HUDEP-2 (cell line): ENCODE measurements at regions not wholly inside any gene's neighbourhood (a gene's known extent, or its start where the extent isn't known, plus 50 kb on each side); places are given as distances from the start of the nearest gene placed in this dataset.
A peak's percentile ranks its signal among the peaks of the same experiment; 100 is the strongest.

Source experiments
- DNase-seq, 76 experiments: peaks; one replicate each; lab custom pipeline; 2025; ENCODE audit not compliant: unreplicated experiment in 76 of 76; lab: John Stamatoyannopoulos, UW

DNA sequence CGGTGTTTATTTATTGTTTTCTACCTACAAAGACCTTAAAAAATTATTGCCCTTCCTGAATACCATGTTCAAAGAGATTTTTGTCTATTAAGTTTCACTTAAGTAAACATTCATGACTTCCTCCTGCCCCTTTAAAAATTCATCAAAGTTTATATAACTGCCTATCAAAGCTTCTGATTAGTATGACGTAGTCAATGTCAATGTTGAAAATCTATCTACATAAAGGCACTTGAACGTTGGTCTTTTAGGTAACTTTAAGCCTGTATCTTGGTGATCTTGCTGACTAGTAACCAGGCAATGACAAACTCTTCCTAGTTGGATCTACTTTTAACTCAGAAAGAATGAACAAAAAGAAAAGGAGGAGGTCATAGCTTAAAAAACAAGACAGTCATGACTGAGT lies 97.2 kb downstream of the MAIP1 start:
- no peak for DNase-seq

DNA sequence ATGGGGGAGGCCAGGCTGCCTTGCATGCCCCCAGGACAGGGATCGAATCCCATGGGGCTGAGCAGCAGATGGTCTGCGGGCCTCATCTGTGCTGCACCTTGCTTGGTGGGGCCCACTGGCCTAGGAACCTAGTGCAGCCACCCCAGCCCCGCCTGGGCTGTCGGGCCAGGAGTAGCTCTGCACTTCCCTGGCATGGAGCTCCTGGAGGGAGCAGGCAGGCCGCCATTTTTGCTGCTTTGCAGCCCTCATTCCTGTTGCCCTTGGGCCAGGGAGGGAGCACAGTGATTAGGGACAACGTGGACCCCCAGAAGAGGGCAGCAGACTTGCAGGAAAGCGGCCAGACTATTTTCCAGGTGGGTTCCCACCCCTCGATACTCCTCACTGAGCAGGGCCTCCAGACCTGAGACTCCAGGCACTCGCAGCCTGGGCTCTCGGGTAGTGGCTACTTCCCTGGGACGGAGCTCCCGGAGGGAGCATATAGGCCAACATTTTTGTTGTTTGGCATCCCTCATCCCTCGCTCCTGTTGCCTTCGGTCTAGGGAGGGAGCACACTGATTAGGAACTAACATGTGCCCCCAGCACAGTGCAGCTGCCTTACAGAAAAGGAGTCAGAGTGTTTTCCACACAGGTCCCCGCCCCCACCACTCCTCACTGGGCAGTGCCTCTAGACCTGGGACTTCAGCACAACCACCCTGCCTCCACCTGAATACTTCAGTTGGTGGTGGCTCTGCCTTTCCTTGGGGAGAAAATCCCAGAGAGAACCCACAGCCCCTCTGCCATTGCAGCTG lies 99.5 kb downstream of the MAIP1 start:
- peak in 1 of 76 experiments; percentile 1 for DNase-seq

DNA sequence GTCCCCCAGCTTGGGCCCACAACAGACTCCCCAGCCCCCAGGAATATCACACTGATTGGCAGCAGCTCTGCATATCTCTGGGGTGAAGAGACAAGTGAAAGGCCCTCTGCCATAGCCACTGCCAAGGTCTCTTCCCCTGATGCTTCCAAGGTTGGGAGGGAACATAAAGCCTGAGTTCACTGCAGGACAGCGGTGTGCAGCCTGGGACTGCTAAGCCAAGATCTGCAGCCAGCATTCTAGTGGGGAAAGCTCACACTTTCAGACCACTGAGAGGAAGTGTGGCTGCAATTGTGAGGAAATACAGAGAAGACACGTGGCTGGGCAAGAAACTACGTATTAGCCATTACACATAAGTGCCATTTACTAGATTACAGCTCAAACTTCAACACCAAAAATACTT lies 100.7 kb downstream of the MAIP1 start:
- no peak for DNase-seq

DNA sequence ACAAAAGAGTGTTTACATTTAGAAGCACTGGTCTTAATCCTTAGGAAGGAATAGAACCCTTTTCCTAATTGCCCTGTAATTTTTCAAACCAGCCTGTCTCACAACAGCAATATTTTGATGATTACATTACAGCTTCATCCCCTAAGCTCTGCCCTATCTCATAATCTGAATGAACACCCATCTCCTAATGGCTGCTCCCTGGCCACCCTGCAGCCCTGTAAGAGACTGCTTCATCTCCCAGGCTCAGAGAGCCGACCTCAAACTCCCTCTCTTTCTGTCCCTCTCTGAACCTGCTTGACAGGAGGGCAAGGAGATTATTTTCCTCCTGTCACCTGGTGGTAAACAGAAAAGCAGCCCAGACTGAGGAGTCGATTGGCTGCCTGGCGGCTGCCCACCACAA lies 107.8 kb downstream of the MAIP1 start:
- no peak for DNase-seq

DNA sequence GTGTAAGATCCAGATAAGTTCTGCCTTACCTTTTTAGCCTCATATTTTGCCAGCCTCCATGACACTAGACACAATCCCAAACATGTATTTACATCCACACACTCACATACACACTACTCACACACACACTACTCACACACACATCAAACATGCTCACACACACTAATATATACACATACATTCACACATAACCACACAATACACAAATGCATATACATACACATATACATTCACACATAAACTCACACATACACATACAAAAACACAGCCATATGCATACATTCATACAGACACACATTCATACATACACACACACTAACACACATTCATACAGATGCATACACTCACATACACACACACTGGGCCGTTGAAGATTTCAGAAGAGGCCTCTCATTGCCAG lies 109.5 kb downstream of the MAIP1 start:
- no peak for DNase-seq

DNA sequence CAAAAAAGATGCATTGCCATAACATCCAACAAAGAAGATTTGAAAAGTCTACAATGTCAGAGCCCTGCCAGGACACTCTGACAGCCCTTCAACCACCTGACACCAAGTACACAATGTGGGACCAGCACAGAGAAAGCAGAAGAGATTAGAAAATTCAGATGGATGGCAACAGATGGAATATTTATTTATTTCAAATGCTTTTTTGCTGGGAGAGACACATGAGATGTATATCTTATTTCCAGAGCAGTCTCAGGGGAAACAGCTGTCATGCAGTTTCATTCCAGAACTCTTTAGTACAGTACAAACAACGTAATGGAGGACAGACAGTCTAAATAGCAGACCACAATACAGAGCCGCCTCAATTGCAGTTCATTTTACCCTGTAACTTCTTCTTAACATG lies 110.1 kb downstream of the MAIP1 start:
- DNase-seq, result no peak

DNA sequence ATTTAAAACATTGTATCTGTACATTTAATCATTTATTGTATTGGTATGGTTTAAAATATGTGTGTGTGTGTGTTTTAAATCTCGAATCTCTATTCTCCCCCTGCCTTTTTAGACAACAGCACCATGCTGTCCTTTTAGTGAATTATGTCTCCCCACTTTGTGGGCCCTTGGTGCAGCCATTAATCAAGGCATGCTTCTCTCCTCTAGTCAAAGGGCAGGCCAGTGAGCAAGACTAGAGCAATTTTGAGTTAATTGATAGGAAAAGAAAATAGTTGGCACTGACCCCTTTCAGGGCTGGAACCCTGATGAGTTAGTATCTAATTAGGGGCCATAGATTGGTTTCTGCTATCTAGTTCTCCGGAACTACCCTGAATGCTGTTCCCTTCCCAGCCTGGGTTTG lies 111.0 kb downstream of the MAIP1 start:
- DNase-seq, result no peak

DNA sequence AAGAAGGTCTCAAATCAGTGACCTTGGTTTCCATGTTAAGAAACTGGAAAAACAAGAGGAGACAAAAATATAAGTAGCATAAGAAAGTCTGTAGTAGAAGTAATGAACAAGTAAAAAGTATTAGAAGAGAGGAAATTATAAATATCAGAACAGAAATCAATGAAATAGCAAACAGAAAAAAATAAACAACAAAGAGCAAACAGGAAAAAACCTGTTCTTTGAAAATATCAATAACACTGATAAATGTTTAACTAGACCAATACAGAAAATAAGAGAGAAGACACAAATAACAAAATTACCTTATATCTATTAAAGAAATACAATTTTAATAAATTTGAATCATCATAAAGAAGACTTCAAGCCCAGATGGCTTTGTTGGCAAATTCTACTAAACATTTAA lies 113.3 kb downstream of the MAIP1 start:
- no peak for DNase-seq

DNA sequence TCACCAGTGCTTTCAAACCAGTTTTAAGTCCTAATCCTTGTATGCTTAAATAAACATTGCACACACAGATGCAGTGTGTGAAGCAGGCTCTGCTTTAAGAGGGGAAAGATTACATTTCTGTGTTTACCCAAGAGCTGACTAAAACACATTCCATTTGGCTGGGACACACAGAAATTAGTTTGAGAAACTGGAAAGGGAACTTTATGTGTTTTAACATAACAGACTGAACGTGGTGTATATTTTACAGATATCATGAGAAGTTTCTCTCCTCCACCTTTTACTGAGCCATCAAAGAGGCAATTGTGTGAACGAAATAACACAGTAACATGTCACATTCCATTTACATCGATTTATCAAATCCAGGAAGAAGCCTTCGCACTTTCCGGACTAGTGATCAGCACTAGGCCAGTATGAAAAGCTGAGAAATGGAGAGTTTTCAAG lies 121.8 kb downstream of the MAIP1 start:
- no peak for DNase-seq

DNA sequence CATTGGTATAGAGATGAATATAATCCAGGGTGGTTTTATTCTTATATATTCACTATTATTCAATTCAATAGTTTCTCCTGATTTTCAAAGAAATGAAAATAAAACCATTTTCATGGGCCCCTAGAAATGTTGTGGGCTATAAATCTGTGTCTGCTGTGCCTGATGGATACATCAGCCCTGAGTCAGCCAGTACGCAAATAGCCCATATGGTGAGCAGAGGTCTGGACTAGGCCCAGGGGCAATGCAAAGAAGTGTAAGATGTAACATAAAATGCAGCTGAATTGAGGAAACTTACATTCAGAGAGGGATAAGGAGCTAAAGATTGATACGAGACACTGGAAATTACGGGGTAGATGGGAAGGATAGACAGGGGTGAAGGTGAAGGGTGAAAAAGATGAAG lies 122.5 kb downstream of the MAIP1 start:
- no peak for DNase-seq

DNA sequence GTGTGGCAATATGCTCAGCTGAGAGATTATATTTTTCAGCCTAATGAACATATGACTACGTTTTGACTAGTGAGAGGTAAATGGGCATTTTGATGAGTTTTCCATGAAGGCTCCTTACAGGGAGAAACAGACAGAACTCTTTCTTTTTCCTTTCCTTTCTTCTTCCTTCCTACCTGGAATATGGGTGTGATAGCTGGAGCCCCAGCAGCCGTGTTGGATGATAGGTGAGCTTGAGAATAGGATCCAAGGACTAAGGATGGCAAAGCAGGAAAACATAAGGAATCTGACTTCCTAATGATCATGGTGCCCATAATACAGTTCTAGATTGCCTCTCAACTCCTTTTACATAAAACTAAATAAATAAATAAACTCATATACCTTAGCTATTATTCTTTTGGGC lies 124.0 kb downstream of the MAIP1 start:
- DNase-seq, result no peak

DNA sequence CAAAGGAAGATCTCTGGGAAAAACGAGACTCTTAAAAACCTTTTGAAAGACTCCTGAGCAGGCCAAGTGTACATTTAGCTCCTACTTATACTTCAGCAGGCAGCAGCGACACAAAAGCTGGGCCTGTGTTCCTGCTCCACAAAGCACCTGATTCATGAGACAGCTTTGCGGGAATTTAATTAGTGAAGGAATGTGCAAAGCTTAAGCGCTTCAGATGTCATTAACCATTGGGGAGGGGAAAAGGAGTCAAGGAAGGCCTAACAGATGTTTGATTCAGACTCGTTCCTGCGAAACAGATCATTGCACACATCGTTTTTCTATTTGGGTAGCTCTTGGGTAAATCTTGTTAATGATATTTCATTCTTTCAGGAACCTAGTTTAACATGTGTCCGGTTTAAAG lies 125.9 kb downstream of the MAIP1 start:
- DNase-seq, result no peak

DNA sequence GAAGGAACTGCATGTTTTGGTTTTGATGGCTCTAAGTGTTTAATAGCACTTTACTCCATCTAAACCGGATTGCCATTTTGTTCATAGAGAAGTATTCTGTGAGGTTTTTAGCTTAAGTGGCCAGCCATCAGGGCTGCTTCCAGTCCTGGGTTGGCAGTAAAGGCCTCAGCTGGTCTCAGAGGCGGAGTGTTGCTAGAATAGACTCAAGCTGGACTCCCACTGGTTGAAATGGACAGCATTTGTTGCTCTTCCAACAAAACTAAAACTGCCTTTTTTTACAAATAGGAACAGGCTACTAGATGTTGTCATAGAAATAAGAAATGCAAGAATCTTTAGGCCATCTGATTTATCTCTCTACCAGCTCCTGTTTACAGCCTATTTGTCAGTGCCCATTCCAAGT lies 126.4 kb downstream of the MAIP1 start:
- DNase-seq, result no peak

DNA sequence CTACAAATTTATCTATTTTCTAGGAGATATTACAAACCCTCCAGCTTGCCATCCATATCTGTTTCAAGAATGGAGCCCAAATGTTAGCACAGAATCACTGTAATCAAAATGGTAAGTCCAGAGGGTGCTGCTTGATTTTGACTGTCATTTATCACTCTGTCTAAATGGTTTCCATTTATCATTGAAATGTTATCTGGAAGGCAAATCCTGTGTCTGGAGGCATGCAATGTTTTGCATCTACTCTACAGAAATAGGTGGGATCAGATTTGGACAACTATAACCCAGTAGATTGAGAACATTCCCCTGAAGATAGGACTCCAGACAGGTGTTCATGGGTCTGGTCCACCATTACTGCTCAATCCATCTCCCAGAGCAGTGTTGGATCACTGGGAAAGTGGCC lies 128.7 kb downstream of the MAIP1 start:
- DNase-seq, result no peak

DNA sequence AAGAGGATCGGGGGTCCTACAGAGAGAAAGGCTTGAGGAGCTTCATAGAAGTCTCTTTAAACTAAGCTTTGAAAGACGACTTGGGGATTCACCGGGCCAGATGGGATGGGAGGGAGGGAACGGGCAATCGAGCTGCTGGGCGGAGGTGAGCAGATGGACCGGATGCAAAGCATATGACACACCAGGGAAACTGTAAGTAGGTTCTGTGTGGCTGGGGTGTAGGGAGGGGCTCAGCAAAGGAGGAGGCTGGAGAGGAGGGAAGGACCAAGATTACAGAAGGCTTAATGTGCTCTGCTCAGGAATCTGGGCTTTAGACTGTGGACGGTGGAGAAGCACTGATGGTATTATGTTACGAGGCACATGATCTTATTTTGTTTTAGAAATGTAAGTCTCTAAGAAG lies 131.5 kb downstream of the MAIP1 start:
- no peak for DNase-seq

DNA sequence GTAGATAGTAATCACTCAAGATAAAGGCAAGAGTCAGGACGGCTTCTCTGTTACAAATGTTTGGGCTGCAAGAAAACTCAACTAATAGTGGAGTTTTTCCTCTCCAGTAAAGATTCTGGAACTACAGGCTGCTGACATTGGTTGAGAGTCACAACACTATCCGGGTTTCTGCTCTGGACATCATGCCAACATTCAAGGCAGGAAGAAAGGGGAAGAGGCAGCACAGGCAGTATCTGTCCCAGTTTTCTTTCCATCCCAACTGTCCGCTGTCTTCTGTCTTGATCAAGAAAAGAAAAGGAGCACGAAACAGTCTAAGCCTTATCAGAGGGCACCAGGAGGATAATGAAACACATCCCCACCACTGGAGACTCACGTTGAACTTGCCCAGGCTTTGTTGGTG lies 132.1 kb downstream of the MAIP1 start:
- DNase-seq, result no peak

DNA sequence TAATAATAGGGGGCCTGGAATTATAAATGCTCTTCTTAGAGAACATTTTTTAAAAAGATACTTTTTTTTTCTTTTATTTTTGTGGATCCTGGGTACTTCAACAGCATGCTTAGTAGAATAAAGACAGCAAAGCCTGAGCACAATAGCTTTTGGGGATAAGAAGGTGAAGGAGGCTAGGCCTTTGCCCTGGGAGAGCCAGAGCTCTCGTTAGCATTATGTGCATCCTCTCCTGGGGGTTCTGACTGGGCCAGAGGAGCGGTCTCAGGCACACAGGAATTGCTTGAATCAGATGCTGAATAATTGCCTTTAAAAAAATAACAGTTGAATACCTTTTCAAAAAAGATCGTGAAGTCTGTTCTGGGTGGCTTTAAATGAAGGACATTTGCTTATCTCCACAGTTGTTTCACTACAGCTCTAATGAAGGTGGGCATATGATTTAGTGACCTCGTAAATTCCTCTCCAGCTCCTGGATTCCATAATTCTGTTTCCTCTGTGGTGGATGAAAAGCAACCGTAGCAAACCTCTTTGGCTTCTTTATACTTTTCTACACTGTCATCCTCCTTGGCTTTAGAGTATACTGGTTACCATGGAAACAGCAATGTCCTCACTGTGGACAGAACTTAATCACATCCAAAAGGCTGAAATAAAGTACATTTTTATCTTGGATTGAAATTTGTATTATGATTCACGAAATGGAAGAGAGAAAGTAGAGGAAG lies 133.8 kb downstream of the MAIP1 start:
- DNase-seq, result no peak

DNA sequence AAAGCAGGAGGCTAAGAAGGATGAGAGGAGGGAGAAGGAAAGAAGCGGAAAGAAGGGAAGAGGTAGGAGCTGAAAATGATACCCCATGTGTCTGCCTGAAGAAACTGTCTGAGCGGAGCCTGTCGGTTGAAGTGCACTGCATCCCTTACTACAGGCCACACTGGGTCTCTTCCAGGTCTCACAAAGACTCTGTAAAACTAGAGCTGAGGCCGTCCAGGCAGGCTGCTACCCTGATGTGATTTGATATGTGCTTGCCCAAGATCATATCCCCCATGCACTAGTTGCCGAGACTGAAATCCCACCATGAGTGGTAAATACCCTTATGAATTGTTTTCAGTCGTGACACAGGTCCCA lies 134.4 kb downstream of the MAIP1 start:
- DNase-seq, result no peak

DNA sequence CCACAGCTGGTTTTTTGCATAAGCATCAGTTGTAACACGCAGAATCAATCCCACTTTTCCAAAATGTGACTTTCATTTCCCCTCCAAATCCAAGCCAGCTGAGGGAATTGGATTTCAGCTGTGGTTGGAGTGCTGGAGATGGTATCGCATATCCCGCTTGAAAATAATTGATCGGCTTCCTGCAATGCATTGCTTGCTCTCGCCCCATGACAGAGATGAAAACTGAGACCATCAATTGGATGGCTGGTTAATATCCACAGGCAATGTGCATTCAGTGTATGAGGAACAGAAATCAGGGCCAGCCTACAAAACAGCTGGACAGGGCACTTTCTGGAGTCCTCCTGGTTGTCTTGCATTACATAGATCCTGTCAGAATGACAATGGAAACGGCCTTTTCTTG lies 135.3 kb downstream of the MAIP1 start:
- no peak for DNase-seq

DNA sequence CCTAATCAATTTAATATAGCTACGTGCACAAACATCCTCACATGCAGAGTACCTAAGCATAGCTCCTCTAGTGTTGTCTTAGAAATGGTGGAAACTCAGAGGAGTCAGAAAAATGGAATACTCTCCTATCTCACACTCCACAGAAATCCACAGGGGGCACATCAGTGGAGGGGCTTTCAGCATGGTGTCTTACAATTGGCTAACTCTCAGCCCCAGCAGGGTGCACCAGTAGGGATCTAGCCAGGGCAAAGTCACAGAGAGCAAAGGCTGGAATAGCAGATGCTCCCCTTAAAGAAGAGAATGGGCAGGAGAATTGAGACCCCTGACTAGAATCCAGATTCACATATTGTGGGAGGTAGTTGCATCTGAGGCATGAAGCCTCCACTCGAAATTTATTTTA lies 135.7 kb downstream of the MAIP1 start:
- DNase-seq, result no peak

DNA sequence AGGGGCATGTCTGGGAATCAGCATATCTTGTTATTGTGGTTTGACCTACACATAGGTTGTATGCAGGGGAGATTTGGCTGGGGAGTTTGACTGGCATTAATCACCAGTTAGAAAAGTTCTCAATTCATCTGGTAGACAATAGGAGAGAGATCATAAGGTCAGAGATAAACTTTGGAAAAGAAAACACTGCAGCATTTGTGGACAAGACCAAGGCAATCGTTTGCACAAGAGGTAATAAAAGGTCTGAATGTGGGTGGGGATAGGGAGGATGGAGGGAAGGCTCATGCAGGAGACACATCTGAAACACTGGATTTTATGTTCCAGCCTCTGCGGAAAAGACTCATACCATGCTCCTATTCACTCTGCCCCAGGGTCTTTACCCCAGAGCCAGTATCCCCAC lies 136.9 kb downstream of the MAIP1 start:
- no peak for DNase-seq

DNA sequence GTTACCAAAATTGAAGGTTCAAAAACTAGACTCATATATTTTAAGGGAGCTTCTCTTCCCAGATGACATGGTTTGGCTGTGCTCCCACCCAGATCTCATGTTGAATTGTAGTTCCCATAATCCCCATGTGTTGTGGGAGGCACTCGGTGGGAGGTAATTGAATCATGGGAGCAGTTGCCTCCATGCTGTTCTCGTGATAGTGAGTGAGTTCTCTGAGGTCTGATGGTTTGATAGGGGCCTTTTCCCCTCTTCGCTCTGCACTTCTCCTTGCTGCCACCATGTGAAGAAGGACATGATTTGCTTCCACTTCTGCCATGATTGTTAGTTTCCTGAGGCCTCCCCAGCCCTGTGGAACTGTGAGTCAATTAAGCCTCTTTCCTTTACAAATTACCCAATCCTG lies 140.1 kb downstream of the MAIP1 start:
- no peak for DNase-seq

DNA sequence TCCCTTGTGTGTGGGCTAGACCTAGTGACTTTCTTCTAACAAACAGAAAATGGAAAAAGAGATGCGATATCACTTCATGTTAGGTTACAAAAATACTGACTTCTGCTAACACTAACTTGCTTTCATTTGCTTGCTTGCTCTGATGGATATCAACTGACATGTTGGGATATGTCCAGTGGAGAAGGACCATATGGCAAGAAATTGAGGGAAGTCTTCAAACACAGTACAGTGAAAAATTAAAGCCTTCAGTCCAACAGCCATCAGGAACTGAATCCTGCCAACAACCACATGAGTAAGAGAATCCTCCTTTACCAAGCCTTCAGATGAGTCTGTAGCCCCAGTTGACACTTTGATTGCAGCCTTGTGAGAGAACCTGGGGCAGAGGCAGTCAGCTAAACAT lies 143.9 kb downstream of the MAIP1 start:
- no peak for DNase-seq
